HCT116 (cell line): ENCODE measurements at regions not wholly inside any gene's neighbourhood (a gene's known extent, or its start where the extent isn't known, plus 50 kb on each side); places are given as distances from the start of the nearest gene placed in this dataset.

ENCODE experiments used
- CTCF ChIP-seq, 3 experiments: fragments of 200-600 bp in 1 of 3; sonication (generic) in 1 of 3; IDR thresholded peaks in 2 of 3; conservative IDR thresholded peaks in 1 of 3; 2 replicates each; pipeline ENCODE4 v1.5.1; 2012 to 2017; ENCODE audit warnings: low read depth in 2 of 3, low read length in 2 of 3, antibody characterized with exemption in 1 of 3, borderline replicate concordance in 1 of 3, control low read depth in 1 of 3, mild to moderate bottlenecking in 1 of 3, mixed read lengths in 1 of 3, mixed run types in 1 of 3, moderate library complexity in 1 of 3; ENCODE audit not compliant: insufficient read depth in 1 of 3
- EZH2 ChIP-seq: fragments of 200-600 bp; sonication (generic); IDR thresholded peaks from 2 replicates; pipeline ENCODE4 v1.6.1; 2017; ENCODE audit warnings: antibody characterized with exemption, mixed run types

GRCh38 chr15:95946926-95947325 is 383.6 kb upstream of the NR2F2 start:
- no peak for TF ChIP-seq CTCF (IDR thresholded peaks at IDR 0.05 in 2 of 3, conservative IDR thresholded peaks at IDR 0.05 in 1 of 3; ENCODE audit: borderline replicate concordance in 1 of 3, insufficient read depth in 1 of 3, low read depth in 2 of 3, low read length in 2 of 3)
- TF ChIP-seq EZH2: no peak
